H1 (cell line): ENCODE measurements at regions not wholly inside any gene's neighbourhood (a gene's known extent, or its start where the extent isn't known, plus 50 kb on each side); places are given as distances from the start of the nearest gene placed in this dataset.

Experiments used
- CTCF ChIA-PET: fragments of 300-600 bp; sonication (Branson Sonifier 250); formaldehyde crosslinking; loops from one replicate; lab custom pipeline; 2021; ENCODE audit not compliant: partially characterized antibody; lab: Charles Lee
- POLR2A ChIA-PET: fragments of 300-600 bp; sonication (Branson Sonifier 250); formaldehyde crosslinking; loops from one replicate; lab custom pipeline; 2021; ENCODE audit warnings: inconsistent platforms; ENCODE audit not compliant: partially characterized antibody; lab: Charles Lee
- DNase-seq, 2 experiments: peaks; one replicate each; pipeline versions ENCODE4 v3.0.0 to v3.0.0-alpha.2; 2010 to 2022; ENCODE audit warnings: low spot score in 2 of 2, low read depth in 1 of 2, mixed read lengths in 1 of 2
- FAIRE-seq: peaks from 2 replicates; lab custom pipeline; 2011; peaks lifted over from hg19 to GRCh38; lab: Jason Lieb, UNC
- H2AFZ ChIP-seq: 2 replicates; pipeline ENCODE4 v1.8.1; 2012; ENCODE audit warnings: low read length, inconsistent platforms
- H2AK5ac ChIP-seq: 2 replicates; pipeline ENCODE4 v1.6.1; 2013; ENCODE audit warnings: low read depth, low read length
- H2BK120ac ChIP-seq: replicated peaks from 2 replicates; pipeline ENCODE3; 2013; ENCODE audit warnings: low read depth, low read length, inconsistent platforms
- H2BK12ac ChIP-seq: 2 replicates; pipeline ENCODE4 v1.6.1; 2013; ENCODE audit warnings: low read depth, low read length
- H2BK15ac ChIP-seq: 2 replicates; pipeline ENCODE4 v1.6.1; 2013; ENCODE audit warnings: low read length
- H2BK20ac ChIP-seq: 2 replicates; pipeline ENCODE4 v1.6.1; 2013; ENCODE audit warnings: low read length
- H2BK5ac ChIP-seq: 2 replicates; pipeline ENCODE4 v1.6.1; 2013; ENCODE audit warnings: low read depth, low read length
- H3K14ac ChIP-seq: 2 replicates; pipeline ENCODE4 v1.6.1; 2013; ENCODE audit warnings: inconsistent platforms; ENCODE audit not compliant: insufficient read length
- H3K18ac ChIP-seq: 2 replicates; pipeline ENCODE4 v1.6.1; 2013; ENCODE audit warnings: low read length; ENCODE audit errors: extremely low read depth
- H3K23ac ChIP-seq: 2 replicates; pipeline ENCODE4 v1.6.1; 2013; ENCODE audit warnings: inconsistent platforms; ENCODE audit not compliant: insufficient read length
- H3K23me2 ChIP-seq: 2 replicates; pipeline ENCODE4 v1.6.1; 2013; ENCODE audit warnings: low read depth, low read length
- H3K27ac ChIP-seq: 2 replicates; pipeline ENCODE4 v1.6.1; 2011; ENCODE audit warnings: low read depth, low read length, inconsistent platforms
- H3K27me3 ChIP-seq, 4 experiments: replicated peaks in 1 of 4; 1 replicate in 1 of 4; 2 replicates in 3 of 4; pipeline versions ENCODE4 v1.6.1 to v1.8.1; 2011 to 2013; ENCODE audit warnings: low read length in 3 of 4, mild to moderate bottlenecking in 3 of 4, inconsistent platforms in 2 of 4, mixed read lengths in 2 of 4, moderate library complexity in 1 of 4; ENCODE audit not compliant: control insufficient read depth in 3 of 4, insufficient read depth in 3 of 4; ENCODE audit errors: extremely low read depth in 1 of 4
- H3K36me3 ChIP-seq, 4 experiments: 2 replicates each; pipeline versions ENCODE4 v1.6.1 to v1.8.1; 2011 to 2013; ENCODE audit warnings: mild to moderate bottlenecking in 4 of 4, low read length in 3 of 4, moderate library complexity in 2 of 4, control low read depth in 1 of 4, inconsistent platforms in 1 of 4; ENCODE audit not compliant: insufficient read depth in 4 of 4, control insufficient read depth in 2 of 4
- H3K4ac ChIP-seq: replicated peaks from 2 replicates; pipeline ENCODE3; 2013; ENCODE audit warnings: low read length, low read depth, mixed read lengths, inconsistent platforms; ENCODE audit not compliant: insufficient read length
- H3K4me1 ChIP-seq, 4 experiments: replicated peaks in 1 of 4; 1 replicate in 1 of 4; 2 replicates in 3 of 4; pipeline versions ENCODE4 v1.6.1 to v1.8.1; 2011 to 2013; ENCODE audit warnings: low read length in 3 of 4, inconsistent platforms in 2 of 4, mixed read lengths in 1 of 4; ENCODE audit not compliant: insufficient read depth in 4 of 4, control insufficient read depth in 3 of 4
- H3K4me2 ChIP-seq, 2 experiments: 2 replicates each; pipeline versions ENCODE4 v1.6.1 to v1.8.1; 2011 to 2013; ENCODE audit warnings: low read depth in 2 of 2, low read length in 2 of 2, control low read depth in 1 of 2, inconsistent platforms in 1 of 2, mild to moderate bottlenecking in 1 of 2; ENCODE audit not compliant: insufficient read depth in 1 of 2
- H3K4me3 ChIP-seq, 4 experiments: fragments of 200-600, 300-600 bp in 1 of 4; sonication (generic), shearing (Covaris generic), sonication (Bioruptor Twin) in 1 of 4; 2 replicates each; pipeline versions ENCODE4 v1.5.1 to v1.8.1; 2011 to 2016; ENCODE audit warnings: low read length in 4 of 4, low read depth in 3 of 4, control low read depth in 2 of 4, inconsistent platforms in 2 of 4, mild to moderate bottlenecking in 2 of 4, mixed read lengths in 1 of 4, moderate library complexity in 1 of 4; ENCODE audit not compliant: insufficient read depth in 2 of 4; ENCODE audit errors: extremely low read depth in 1 of 4
- H3K56ac ChIP-seq: replicated peaks from 2 replicates; pipeline ENCODE3; 2013; ENCODE audit warnings: low read depth, mild to moderate bottlenecking, mixed read lengths, low read length, inconsistent platforms; ENCODE audit not compliant: insufficient read length
- H3K79me1 ChIP-seq: 2 replicates; pipeline ENCODE4 v1.6.1; 2013; ENCODE audit warnings: low read depth, low read length, control low read depth
- H3K79me2 ChIP-seq, 2 experiments: 2 replicates each; pipeline versions ENCODE4 v1.6.1 to v1.8.1; 2012 to 2013; ENCODE audit warnings: low read length in 2 of 2, mild to moderate bottlenecking in 2 of 2, inconsistent platforms in 1 of 2; ENCODE audit not compliant: insufficient read depth in 2 of 2, control insufficient read depth in 1 of 2
- H3K9ac ChIP-seq, 4 experiments: replicated peaks in 1 of 4; 1 replicate in 1 of 4; 2 replicates in 3 of 4; pipeline versions ENCODE4 v1.6.1 to v1.8.1; 2011 to 2013; ENCODE audit warnings: low read depth in 3 of 4, low read length in 3 of 4, control low read depth in 2 of 4, mild to moderate bottlenecking in 2 of 4, moderate library complexity in 2 of 4, inconsistent platforms in 1 of 4; ENCODE audit errors: extremely low read depth in 1 of 4
- H3K9me3 ChIP-seq, 2 experiments: 2 replicates each; pipeline versions ENCODE4 v1.6.1 to v1.8.1; 2012 to 2013; ENCODE audit warnings: mild to moderate bottlenecking in 2 of 2, moderate library complexity in 2 of 2, control low read depth in 1 of 2, inconsistent platforms in 1 of 2, low read depth in 1 of 2, low read length in 1 of 2, mixed read lengths in 1 of 2; ENCODE audit not compliant: insufficient read depth in 2 of 2
- H4K20me1 ChIP-seq, 2 experiments: replicated peaks in 1 of 2; 2 replicates each; pipeline versions ENCODE3 to v1.8.1; 2011 to 2013; ENCODE audit warnings: inconsistent platforms in 2 of 2, low read length in 2 of 2, mild to moderate bottlenecking in 1 of 2; ENCODE audit not compliant: insufficient read depth in 2 of 2, control insufficient read depth in 1 of 2
- H4K5ac ChIP-seq: 2 replicates; pipeline ENCODE4 v1.6.1; 2013; ENCODE audit warnings: low read length, low read depth, mixed read lengths, inconsistent platforms; ENCODE audit not compliant: insufficient read length
- H4K8ac ChIP-seq: 2 replicates; pipeline ENCODE4 v1.8.0; 2013; ENCODE audit warnings: mild to moderate bottlenecking, moderate library complexity, low read length, inconsistent platforms; ENCODE audit not compliant: insufficient read depth; ENCODE audit errors: extremely low read depth
- H4K91ac ChIP-seq: replicated peaks from 2 replicates; pipeline ENCODE3; 2013; ENCODE audit warnings: low read length, mixed read lengths, inconsistent platforms; ENCODE audit not compliant: insufficient read length
- JUN ChIP-seq: IDR thresholded peaks from 2 replicates; pipeline ENCODE4 v1.6.1; 2011; ENCODE audit warnings: low read depth, mild to moderate bottlenecking, improper control_type of control experiment, low read length
- RAD21 ChIP-seq, 2 experiments: IDR thresholded peaks in 1 of 2; conservative IDR thresholded peaks in 1 of 2; 2 replicates each; pipeline ENCODE4 v1.6.1; 2011; ENCODE audit warnings: low read depth in 2 of 2, low read length in 2 of 2, improper control_type of control experiment in 1 of 2, inconsistent platforms in 1 of 2, mild to moderate bottlenecking in 1 of 2, moderate library complexity in 1 of 2
- RBBP5 ChIP-seq: IDR thresholded peaks from 2 replicates; pipeline ENCODE4 v1.7.1; 2012; ENCODE audit warnings: low read depth, mild to moderate bottlenecking, inconsistent platforms, low read length, moderate library complexity, borderline replicate concordance
- SP1 ChIP-seq: IDR thresholded peaks from 2 replicates; pipeline ENCODE4 v1.6.1; 2011; ENCODE audit warnings: low read depth, low read length
- WGBS, 2 experiments: shearing (Covaris generic) in 1 of 2; methylation state at CpG; one replicate each; pipeline versions ENCODE4 v1.1.6 to v1.1.7; 2013 to 2015; ENCODE audit warnings: low lambda C conversion rate in 2 of 2, mixed read lengths in 2 of 2, inconsistent platforms in 1 of 2, low coverage in 1 of 2, missing lambda C conversion rate in 1 of 2; ENCODE audit not compliant: insufficient replicate concordance in 2 of 2, insufficient coverage in 1 of 2, insufficient read length in 1 of 2; ENCODE audit errors: extremely low coverage in 1 of 2, missing lambda C conversion rate in 1 of 2; 5-methylcytosine and 5-hydroxymethylcytosine counted together
- TF ChIP-seq, protein P1 (sequence below): IDR thresholded peaks from 2 replicates; pipeline ENCODE4 v1.6.1; 2012; ENCODE audit warnings: inconsistent platforms
- TF ChIP-seq, protein P2 (sequence below): IDR thresholded peaks from 2 replicates; pipeline ENCODE4 v1.6.1; 2012; ENCODE audit warnings: low read length, inconsistent platforms
- TF ChIP-seq, protein P3 (sequence below), 3 experiments: IDR thresholded peaks; 1 replicate in 2 of 3; 2 replicates in 1 of 3; pipeline versions ENCODE4 v1.5.1 to v1.6.1; 2011; ENCODE audit warnings: low read length in 3 of 3, mild to moderate bottlenecking in 3 of 3, inconsistent platforms in 2 of 3, low read depth in 1 of 3, moderate library complexity in 1 of 3; ENCODE audit not compliant: insufficient read depth in 1 of 3; ENCODE audit errors: control extremely low read depth in 1 of 3

DNA sequence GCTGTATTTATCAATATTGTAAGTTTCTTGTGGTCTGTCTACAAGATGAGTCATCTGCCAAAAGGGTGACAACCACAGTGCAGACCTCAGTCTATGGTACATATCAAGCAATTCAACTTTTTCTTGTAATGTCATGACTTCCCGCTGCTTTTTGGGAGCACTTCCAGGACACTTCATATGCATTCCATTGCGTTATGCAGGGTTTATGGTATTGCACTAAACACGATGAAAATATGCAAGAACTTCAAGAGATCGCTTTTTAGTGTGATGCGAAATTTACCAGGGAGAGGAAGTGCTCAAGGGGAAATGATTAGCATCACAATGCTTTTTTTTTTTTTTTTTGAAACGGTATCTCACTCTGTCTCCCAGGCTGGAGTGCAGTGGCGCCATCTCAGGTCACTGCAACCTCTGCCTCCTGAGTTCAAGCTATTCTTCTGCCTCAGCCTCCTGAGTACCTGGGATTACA lies 166.5 kb downstream of the TFAP2A start:
- Histone ChIP-seq H4K8ac (no peak overlapping the region), H3K4ac (no peak overlapping the region), H2AK5ac (no peak overlapping the region), H2AFZ (no peak overlapping the region), H3K14ac (no peak overlapping the region), H2BK120ac (no peak overlapping the region), H3K56ac (no peak overlapping the region), H3K36me3 (no peaks in the 10 kb centered on the region), H3K79me2 (no peaks in the 10 kb centered on the region), H3K4me3 (no peak overlapping the region), H4K20me1 (no peaks in the 10 kb centered on the region), H2BK5ac (no peak overlapping the region), H3K18ac (no peak overlapping the region), H3K4me2 (no peak overlapping the region), H3K79me1 (no peaks in the 10 kb centered on the region), H2BK12ac (no peak overlapping the region), H2BK20ac (no peak overlapping the region), H3K27me3 (peaks cover 0 to 1% (median 0%) of the 10 kb centered on the region in 4 experiments; a peak in 1 of 7 replicates), H3K9ac (no peak overlapping the region), H2BK15ac (no peak overlapping the region), H4K91ac (no peak overlapping the region), H3K23ac (no peak overlapping the region), H3K9me3 (no peaks in the 10 kb centered on the region), H3K27ac (no peak overlapping the region), H3K23me2 (no peaks in the 10 kb centered on the region), H3K4me1 (peaks cover 0 to 5% (median 0%) of the 10 kb centered on the region in 4 experiments; a peak in 2 of 7 replicates), H4K5ac (no peak overlapping the region)
- FAIRE-seq (peak; percentile 55), DNase-seq (no peak)
- CTCF ChIA-PET: interaction anchor here (0.6 to 1.4 kb wide), 10 partner anchors 10 to 124 kb away, joined by 3 to 5 read pairs (median 3); no protein-coding TSS in a partner anchor
- whole genome bisulfite sequencing, 2 experiments: 52% methylated on average over 7 of the region's 7 CpGs; no CpG with 5 or more reads in 1 of the 2 experiments
- POLR2A ChIA-PET: no interaction called here
- peak; percentile 25 to 37; a peak in 2 of 4 replicates for TF ChIP-seq RAD21 (IDR thresholded peaks at IDR 0.05 in 1 of 2, conservative IDR thresholded peaks at IDR 0.05 in 1 of 2; ENCODE audit: low read depth in 2 of 2, low read length in 2 of 2)
- TF ChIP-seq, protein P1, sequence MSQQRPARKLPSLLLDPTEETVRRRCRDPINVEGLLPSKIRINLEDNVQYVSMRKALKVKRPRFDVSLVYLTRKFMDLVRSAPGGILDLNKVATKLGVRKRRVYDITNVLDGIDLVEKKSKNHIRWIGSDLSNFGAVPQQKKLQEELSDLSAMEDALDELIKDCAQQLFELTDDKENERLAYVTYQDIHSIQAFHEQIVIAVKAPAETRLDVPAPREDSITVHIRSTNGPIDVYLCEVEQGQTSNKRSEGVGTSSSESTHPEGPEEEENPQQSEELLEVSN: no peak
- TF ChIP-seq SP1: no peak
- TF ChIP-seq, protein P2, sequence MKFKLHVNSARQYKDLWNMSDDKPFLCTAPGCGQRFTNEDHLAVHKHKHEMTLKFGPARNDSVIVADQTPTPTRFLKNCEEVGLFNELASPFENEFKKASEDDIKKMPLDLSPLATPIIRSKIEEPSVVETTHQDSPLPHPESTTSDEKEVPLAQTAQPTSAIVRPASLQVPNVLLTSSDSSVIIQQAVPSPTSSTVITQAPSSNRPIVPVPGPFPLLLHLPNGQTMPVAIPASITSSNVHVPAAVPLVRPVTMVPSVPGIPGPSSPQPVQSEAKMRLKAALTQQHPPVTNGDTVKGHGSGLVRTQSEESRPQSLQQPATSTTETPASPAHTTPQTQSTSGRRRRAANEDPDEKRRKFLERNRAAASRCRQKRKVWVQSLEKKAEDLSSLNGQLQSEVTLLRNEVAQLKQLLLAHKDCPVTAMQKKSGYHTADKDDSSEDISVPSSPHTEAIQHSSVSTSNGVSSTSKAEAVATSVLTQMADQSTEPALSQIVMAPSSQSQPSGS: no peak
- no peak for TF ChIP-seq JUN
- TF ChIP-seq, protein P3, sequence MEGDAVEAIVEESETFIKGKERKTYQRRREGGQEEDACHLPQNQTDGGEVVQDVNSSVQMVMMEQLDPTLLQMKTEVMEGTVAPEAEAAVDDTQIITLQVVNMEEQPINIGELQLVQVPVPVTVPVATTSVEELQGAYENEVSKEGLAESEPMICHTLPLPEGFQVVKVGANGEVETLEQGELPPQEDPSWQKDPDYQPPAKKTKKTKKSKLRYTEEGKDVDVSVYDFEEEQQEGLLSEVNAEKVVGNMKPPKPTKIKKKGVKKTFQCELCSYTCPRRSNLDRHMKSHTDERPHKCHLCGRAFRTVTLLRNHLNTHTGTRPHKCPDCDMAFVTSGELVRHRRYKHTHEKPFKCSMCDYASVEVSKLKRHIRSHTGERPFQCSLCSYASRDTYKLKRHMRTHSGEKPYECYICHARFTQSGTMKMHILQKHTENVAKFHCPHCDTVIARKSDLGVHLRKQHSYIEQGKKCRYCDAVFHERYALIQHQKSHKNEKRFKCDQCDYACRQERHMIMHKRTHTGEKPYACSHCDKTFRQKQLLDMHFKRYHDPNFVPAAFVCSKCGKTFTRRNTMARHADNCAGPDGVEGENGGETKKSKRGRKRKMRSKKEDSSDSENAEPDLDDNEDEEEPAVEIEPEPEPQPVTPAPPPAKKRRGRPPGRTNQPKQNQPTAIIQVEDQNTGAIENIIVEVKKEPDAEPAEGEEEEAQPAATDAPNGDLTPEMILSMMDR (IDR thresholded peaks at IDR 0.05; ENCODE audit: control extremely low read depth in 1 of 3, insufficient read depth in 1 of 3, low read depth in 1 of 3, low read length in 3 of 3): peak in 2 of 3 experiments; percentile 32 to 43; a peak in 3 of 4 replicates
- TF ChIP-seq RBBP5: no peak
